Keratinocyte (primary cell): ENCODE measurements at regions not wholly inside any gene's neighbourhood (a gene's known extent, or its start where the extent isn't known, plus 50 kb on each side); places are given as distances from the start of the nearest gene placed in this dataset.

Experiments
- DNase-seq: peaks from one replicate; pipeline ENCODE4 v3.0.0-alpha.2; 2011; ENCODE audit warnings: low read depth, missing footprints, low spot score
- FAIRE-seq: peaks from 2 replicates; lab custom pipeline; 2011; peaks lifted over from hg19 to GRCh38; lab: Jason Lieb, UNC
- H2AFZ ChIP-seq: 2 replicates; pipeline ENCODE4 v1.6.0; 2012; ENCODE audit warnings: low read length, control low read depth, inconsistent platforms; ENCODE audit not compliant: control insufficient read depth
- H3K27ac ChIP-seq: 2 replicates; pipeline ENCODE4 v1.5.1; 2011; ENCODE audit warnings: low read length; ENCODE audit not compliant: control insufficient read depth, insufficient read depth
- H3K27me3 ChIP-seq: 3 replicates; pipeline ENCODE4 v1.6.0; 2011; ENCODE audit warnings: low read length; ENCODE audit not compliant: control insufficient read depth, insufficient read depth; ENCODE audit errors: extremely low read depth
- H3K36me3 ChIP-seq, 2 experiments: 2 replicates in 1 of 2; 3 replicates in 1 of 2; pipeline ENCODE4 v1.5.1; 2011; ENCODE audit warnings: low read length in 2 of 2, mild to moderate bottlenecking in 1 of 2; ENCODE audit not compliant: control insufficient read depth in 2 of 2, insufficient read depth in 2 of 2; ENCODE audit errors: extremely low read depth in 1 of 2
- H3K4me1 ChIP-seq: 3 replicates; pipeline ENCODE4 v1.5.1; 2011; ENCODE audit warnings: low read length; ENCODE audit not compliant: control insufficient read depth, insufficient read depth; ENCODE audit errors: extremely low read depth
- H3K4me2 ChIP-seq: 3 replicates; pipeline ENCODE4 v1.6.0; 2011; ENCODE audit warnings: low read depth, low read length; ENCODE audit not compliant: control insufficient read depth, insufficient read depth; ENCODE audit errors: extremely low read depth
- H3K4me3 ChIP-seq, 3 experiments: fragments of 200-600 bp in 1 of 3; sonication (generic) in 1 of 3; 2 replicates in 2 of 3; 3 replicates in 1 of 3; pipeline ENCODE4 v1.5.1; 2011 to 2016; ENCODE audit warnings: low read length in 3 of 3, mild to moderate bottlenecking in 3 of 3, control low read depth in 2 of 3, inconsistent platforms in 1 of 3, low read depth in 1 of 3, mixed read lengths in 1 of 3, mixed run types in 1 of 3, moderate library complexity in 1 of 3; ENCODE audit not compliant: control insufficient read depth in 2 of 3, insufficient read depth in 2 of 3; ENCODE audit errors: extremely low read depth in 1 of 3
- H3K79me2 ChIP-seq: 2 replicates; pipeline ENCODE4 v1.6.0; 2012; ENCODE audit warnings: low read length; ENCODE audit not compliant: control insufficient read depth, insufficient read depth
- H3K9ac ChIP-seq: 3 replicates; pipeline ENCODE4 v1.6.0; 2011; ENCODE audit warnings: low read length; ENCODE audit not compliant: control insufficient read depth, insufficient read depth; ENCODE audit errors: extremely low read depth
- H3K9me1 ChIP-seq: 3 replicates; pipeline ENCODE4 v1.6.0; 2011; ENCODE audit warnings: low read length; ENCODE audit not compliant: control insufficient read depth, insufficient read depth; ENCODE audit errors: extremely low read depth
- H3K9me3 ChIP-seq: 2 replicates; pipeline ENCODE4 v1.5.1; 2012; ENCODE audit warnings: low read depth, low read length; ENCODE audit not compliant: control insufficient read depth
- H4K20me1 ChIP-seq: 3 replicates; pipeline ENCODE4 v1.6.0; 2011; ENCODE audit warnings: low read length; ENCODE audit not compliant: control insufficient read depth, insufficient read depth; ENCODE audit errors: extremely low read depth
- CTCF ChIP-seq, 3 experiments: IDR thresholded peaks in 1 of 3; conservative IDR thresholded peaks in 1 of 3; optimal IDR thresholded peaks in 1 of 3; 2 replicates in 2 of 3; 3 replicates in 1 of 3; pipeline versions ENCODE3 to v1.5.1; 2011; ENCODE audit warnings: low read length in 3 of 3, mild to moderate bottlenecking in 3 of 3, moderate library complexity in 2 of 3, control low read depth in 1 of 3, inconsistent platforms in 1 of 3; ENCODE audit not compliant: insufficient read depth in 2 of 3; ENCODE audit errors: extremely low read depth in 1 of 3
- EZH2 ChIP-seq: IDR thresholded peaks from one replicate; pipeline ENCODE4 v1.6.1; 2012; ENCODE audit warnings: inconsistent platforms, mild to moderate bottlenecking, low read length, moderate library complexity
- dilution Hi-C: fragments of 300-500 bp; cut with MboI; formaldehyde crosslinking; loops from one replicate; pipeline ENCODE4 v1.7.0; 2020; ENCODE audit warnings: low sequenced_read_pairs; ENCODE audit not compliant: extremely low pct_ligation_motif_present

GRCh38 chr4:27176881-27177280 is 316.2 kb downstream of the STIM2 start:
- H3K79me2 ChIP-seq, result no peaks in the 10 kb centered on the region
- no peaks in the 10 kb centered on the region for H3K36me3 ChIP-seq
- H3K27ac ChIP-seq, result no peak overlapping the region
- H4K20me1 ChIP-seq, result no peaks in the 10 kb centered on the region
- no peaks in the 10 kb centered on the region for H3K27me3 ChIP-seq
- FAIRE-seq (no peak), DNase-seq (no peak)
- TF ChIP-seq EZH2 (no peak), CTCF (optimal IDR thresholded peaks at IDR 0.05 in 1 of 3, IDR thresholded peaks at IDR 0.05 in 1 of 3, conservative IDR thresholded peaks at IDR 0.05 in 1 of 3; ENCODE audit: extremely low read depth in 1 of 3, insufficient read depth in 2 of 3, low read length in 3 of 3) (no peak)
- H3K4me3 ChIP-seq, result no peak overlapping the region
- H3K4me1 ChIP-seq, result no peaks in the 10 kb centered on the region
- no peaks in the 10 kb centered on the region for H3K9me1 ChIP-seq
- no peak overlapping the region for H2AFZ ChIP-seq
- H3K4me2 ChIP-seq, result no peak overlapping the region
- H3K9me3 ChIP-seq, result no peaks in the 10 kb centered on the region
- dilution Hi-C loops, result no loop called here
- no peak overlapping the region for H3K9ac ChIP-seq

- H3K9me3 ChIP-seq, result no peaks in the 10 kb centered on the region
- H3K79me2 ChIP-seq, result no peaks in the 10 kb centered on the region
- H3K36me3 ChIP-seq, result no peaks in the 10 kb centered on the region
- no peak overlapping the region for H3K4me3 ChIP-seq
- H3K27me3 ChIP-seq, result no peaks in the 10 kb centered on the region
- no peaks in the 10 kb centered on the region for H4K20me1 ChIP-seq
- H3K9me1 ChIP-seq, result no peaks in the 10 kb centered on the region
- H3K9ac ChIP-seq, result no peak overlapping the region
- no peak overlapping the region for H3K4me2 ChIP-seq
- DNase-seq (no peak), FAIRE-seq (no peak)
- dilution Hi-C loops, result no loop called here
- H3K27ac ChIP-seq, result no peak overlapping the region
- TF ChIP-seq CTCF (optimal IDR thresholded peaks at IDR 0.05 in 1 of 3, IDR thresholded peaks at IDR 0.05 in 1 of 3, conservative IDR thresholded peaks at IDR 0.05 in 1 of 3; ENCODE audit: extremely low read depth in 1 of 3, insufficient read depth in 2 of 3, low read length in 3 of 3), result no peak
- TF ChIP-seq EZH2, result no peak
- H2AFZ ChIP-seq, result no peak overlapping the region
- H3K4me1 ChIP-seq, result no peaks in the 10 kb centered on the region
These were observed 317.4 kb downstream of the STIM2 start for GRCh38 chr4:27178061-27178460.
